ENCODE measurements at regions not wholly inside any gene's neighbourhood (a gene's known extent, or its start where the extent isn't known, plus 50 kb on each side); places are given as distances from the start of the nearest gene placed in this dataset.

DNA sequence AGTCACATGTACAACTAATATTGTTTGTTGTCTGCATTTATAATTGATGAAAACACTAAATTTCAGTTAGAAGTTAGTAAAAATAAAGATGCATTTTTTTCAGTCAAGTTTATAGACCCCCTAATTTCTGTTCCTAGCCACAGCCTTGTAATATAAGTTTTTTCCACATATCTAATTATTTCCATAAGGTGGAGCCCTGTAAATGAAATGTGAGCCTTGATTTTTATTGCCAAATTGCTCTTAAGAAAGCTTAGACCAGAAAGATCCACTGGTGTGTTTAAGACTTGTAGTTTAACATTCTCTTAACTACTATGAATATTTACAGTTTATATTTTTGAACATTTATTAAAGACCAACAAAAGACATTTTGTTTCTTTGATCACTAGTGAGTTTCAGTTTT, 322.1 kb upstream of the RGS6 start:
- H3K9me3 Mint-ChIP-seq: peaks cover 8% of the 10 kb centered on the region
- intact Hi-C loops (cut with micrococcal nuclease): no loop called here
- no peaks in the 10 kb centered on the region for H3K27me3 Mint-ChIP-seq (ENCODE audit: low read depth)
- no peak for DNase-seq (ENCODE audit: low spot score)
- H3K4me1 Mint-ChIP-seq (ENCODE audit: low read depth): peaks cover 22% of the 10 kb centered on the region
- H3K4me3 Mint-ChIP-seq (ENCODE audit: low read depth): no peak overlapping the region
- peaks cover 37% of the 10 kb centered on the region for H3K36me3 Mint-ChIP-seq (ENCODE audit: low read depth)
- no peak overlapping the region for H3K27ac Mint-ChIP-seq

DNA sequence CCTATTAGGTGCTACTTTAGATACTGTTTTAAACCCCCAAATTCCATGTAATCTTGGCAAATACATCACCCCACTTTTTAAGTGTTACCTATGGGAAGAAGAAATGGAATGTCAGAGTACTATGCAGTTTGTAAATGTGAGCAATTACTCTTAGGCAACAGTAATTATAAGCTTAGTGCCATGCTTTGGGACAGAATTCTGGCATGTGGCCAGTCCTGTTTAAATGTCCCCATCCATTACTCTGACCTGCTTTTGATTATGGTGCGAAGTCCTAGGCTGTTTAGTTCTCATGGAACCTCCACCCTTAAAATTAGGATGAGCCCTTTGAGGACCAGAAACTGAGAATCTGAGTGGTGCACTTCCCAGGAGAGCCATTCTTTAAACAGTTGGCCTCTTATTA, 321.4 kb upstream of the RGS6 start:
- H3K27me3 Mint-ChIP-seq (ENCODE audit: low read depth): no peaks in the 10 kb centered on the region
- peaks cover 23% of the 10 kb centered on the region for H3K4me1 Mint-ChIP-seq (ENCODE audit: low read depth)
- H3K4me3 Mint-ChIP-seq (ENCODE audit: low read depth): no peak overlapping the region
- peaks cover 34% of the 10 kb centered on the region for H3K36me3 Mint-ChIP-seq (ENCODE audit: low read depth)
- intact Hi-C loops (cut with micrococcal nuclease): no loop called here
- H3K27ac Mint-ChIP-seq: no peak overlapping the region
- H3K9me3 Mint-ChIP-seq: peaks cover 4% of the 10 kb centered on the region
- no peak for DNase-seq (ENCODE audit: low spot score)

DNA sequence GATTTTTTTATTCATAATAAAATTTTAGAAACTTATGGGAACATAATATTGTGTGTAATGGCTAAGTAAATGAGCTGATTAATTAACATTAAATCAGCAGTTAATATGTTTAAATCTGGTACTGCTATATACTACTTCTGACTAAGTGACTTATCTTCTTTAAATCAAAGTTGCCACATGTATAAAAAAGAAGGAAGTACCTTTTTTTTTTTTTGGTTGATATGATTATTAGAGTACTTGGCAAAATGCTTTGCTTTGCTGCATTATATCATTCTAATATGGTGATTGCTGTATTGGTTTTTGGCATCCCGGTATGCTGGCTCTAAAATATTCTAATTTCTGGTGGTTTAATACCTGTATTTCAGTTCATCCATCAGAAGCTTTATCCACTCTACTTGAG, 319.1 kb upstream of the RGS6 start:
- Mint-ChIP-seq H3K9me3 (peaks cover 4% of the 10 kb centered on the region), H3K27me3 (ENCODE audit: low read depth) (no peaks in the 10 kb centered on the region), H3K36me3 (ENCODE audit: low read depth) (peaks cover 22% of the 10 kb centered on the region), H3K4me3 (ENCODE audit: low read depth) (no peak overlapping the region), H3K27ac (no peak overlapping the region), H3K4me1 (ENCODE audit: low read depth) (peaks cover 18% of the 10 kb centered on the region)
- intact Hi-C loops (cut with micrococcal nuclease): no loop called here
- no peak for DNase-seq (ENCODE audit: low spot score)

DNA sequence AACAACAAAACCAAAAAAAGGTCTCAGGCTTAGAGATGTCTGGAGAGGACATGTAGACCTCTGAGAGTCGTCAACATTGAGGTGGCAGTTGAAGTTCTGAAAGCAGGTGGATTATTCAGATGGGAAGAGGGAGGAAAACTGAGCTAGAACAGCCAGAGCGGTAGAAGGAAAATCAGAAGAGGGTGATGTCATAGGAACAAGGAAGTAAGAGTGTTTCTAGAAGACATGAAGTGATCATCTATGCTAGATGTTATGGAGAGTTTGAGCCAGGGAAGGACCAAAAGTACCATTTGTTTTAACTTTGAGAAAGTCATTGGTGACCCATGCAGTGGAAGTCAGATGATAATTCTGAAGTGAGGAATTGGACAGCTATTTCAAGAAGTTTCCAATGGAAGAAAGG, 316.2 kb upstream of the RGS6 start:
- Mint-ChIP-seq H3K4me1 (ENCODE audit: low read depth) (peaks cover 18% of the 10 kb centered on the region), H3K4me3 (ENCODE audit: low read depth) (no peak overlapping the region), H3K36me3 (ENCODE audit: low read depth) (peaks cover 47% of the 10 kb centered on the region), H3K9me3 (peaks cover 4% of the 10 kb centered on the region), H3K27ac (no peak overlapping the region), H3K27me3 (ENCODE audit: low read depth) (no peaks in the 10 kb centered on the region)
- intact Hi-C loops (cut with micrococcal nuclease): no loop called here
- DNase-seq (ENCODE audit: low spot score): no peak

DNA sequence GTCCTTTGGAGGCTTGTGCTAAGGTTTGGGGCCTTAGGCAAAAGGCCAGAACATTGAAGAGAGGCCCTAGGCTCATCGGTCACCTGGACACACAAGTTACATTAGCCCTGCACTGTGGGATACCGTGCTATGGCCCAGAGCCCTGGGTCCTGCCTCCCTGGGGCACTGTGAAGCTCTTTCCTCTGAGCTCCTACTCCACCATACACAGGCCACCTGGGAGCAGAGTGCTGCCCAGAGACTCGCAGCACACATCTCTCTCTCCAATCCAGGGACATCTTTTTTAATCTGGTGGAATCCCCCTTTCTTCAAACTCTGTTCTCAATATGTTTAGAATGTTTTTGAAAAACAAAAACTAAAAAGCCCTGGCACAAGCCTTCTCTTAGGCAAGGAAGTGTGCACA, 314.2 kb upstream of the RGS6 start:
- Mint-ChIP-seq H3K36me3 (ENCODE audit: low read depth) (peaks cover 56% of the 10 kb centered on the region), H3K27me3 (ENCODE audit: low read depth) (no peaks in the 10 kb centered on the region), H3K27ac (no peak overlapping the region), H3K4me3 (ENCODE audit: low read depth) (no peak overlapping the region), H3K4me1 (ENCODE audit: low read depth) (peaks cover 22% of the 10 kb centered on the region), H3K9me3 (no peaks in the 10 kb centered on the region)
- intact Hi-C loops (cut with micrococcal nuclease): no loop called here
- DNase-seq (ENCODE audit: low spot score): no peak

- Mint-ChIP-seq H3K4me1 (ENCODE audit: low read depth) (peaks cover 22% of the 10 kb centered on the region), H3K27ac (no peak overlapping the region), H3K9me3 (no peaks in the 10 kb centered on the region), H3K36me3 (ENCODE audit: low read depth) (peaks cover 56% of the 10 kb centered on the region), H3K27me3 (ENCODE audit: low read depth) (no peaks in the 10 kb centered on the region), H3K4me3 (ENCODE audit: low read depth) (no peak overlapping the region)
- intact Hi-C loops (cut with micrococcal nuclease): no loop called here
- DNase-seq (ENCODE audit: low spot score): no peak
Measured at GRCh38 chr14:71618716-71619115, 313.5 kb upstream of the RGS6 start.

GRCh38 chr14:71619472-71619871, 312.8 kb upstream of the RGS6 start:
- Mint-ChIP-seq H3K36me3 (ENCODE audit: low read depth) (peaks cover 63% of the 10 kb centered on the region), H3K4me1 (ENCODE audit: low read depth) (peaks cover 24% of the 10 kb centered on the region), H3K27ac (no peak overlapping the region), H3K27me3 (ENCODE audit: low read depth) (no peaks in the 10 kb centered on the region), H3K4me3 (ENCODE audit: low read depth) (no peak overlapping the region), H3K9me3 (no peaks in the 10 kb centered on the region)
- DNase-seq (ENCODE audit: low spot score): no peak
- intact Hi-C loops (cut with micrococcal nuclease): no loop called here

GRCh38 chr14:71620401-71620800, 311.8 kb upstream of the RGS6 start:
- H3K27me3 Mint-ChIP-seq (ENCODE audit: low read depth): no peaks in the 10 kb centered on the region
- no peak overlapping the region for H3K4me3 Mint-ChIP-seq (ENCODE audit: low read depth)
- intact Hi-C loops (cut with micrococcal nuclease): no loop called here
- H3K9me3 Mint-ChIP-seq: no peaks in the 10 kb centered on the region
- peaks cover 22% of the 10 kb centered on the region for H3K4me1 Mint-ChIP-seq (ENCODE audit: low read depth)
- H3K36me3 Mint-ChIP-seq (ENCODE audit: low read depth): peaks cover 64% of the 10 kb centered on the region
- DNase-seq (ENCODE audit: low spot score): no peak
- no peak overlapping the region for H3K27ac Mint-ChIP-seq

DNA sequence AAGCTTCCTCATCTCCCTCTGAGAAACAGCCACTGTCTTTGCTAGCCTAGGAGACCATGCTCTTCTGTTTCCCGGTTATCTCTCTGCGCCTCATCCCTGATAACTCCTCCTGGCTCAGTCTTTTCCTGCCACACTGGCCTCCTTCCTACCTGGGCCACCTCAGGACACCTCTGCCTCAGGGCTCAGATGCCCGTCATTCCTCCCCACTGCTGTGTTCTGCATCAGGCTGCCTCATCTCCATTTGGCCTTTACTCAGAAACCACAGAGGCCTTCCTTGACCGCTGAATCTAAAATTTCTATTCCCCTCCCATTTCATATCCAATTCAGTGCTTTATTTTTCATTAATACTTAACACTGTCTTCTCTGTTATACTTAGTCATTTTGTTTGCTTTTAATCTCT, 311.0 kb upstream of the RGS6 start:
- no peaks in the 10 kb centered on the region for H3K9me3 Mint-ChIP-seq
- intact Hi-C loops (cut with micrococcal nuclease): no loop called here

GRCh38 chr14:71621980-71622605, 310.1 kb upstream of the RGS6 start:
- Mint-ChIP-seq H3K27me3 (ENCODE audit: low read depth) (no peaks in the 10 kb centered on the region), H3K9me3 (no peaks in the 10 kb centered on the region), H3K4me1 (ENCODE audit: low read depth) (peaks cover 9% of the 10 kb centered on the region), H3K36me3 (ENCODE audit: low read depth) (peaks cover 60% of the 10 kb centered on the region), H3K27ac (no peak overlapping the region), H3K4me3 (ENCODE audit: low read depth) (no peak overlapping the region)
- DNase-seq (ENCODE audit: low spot score): no peak
- intact Hi-C loops (cut with micrococcal nuclease): no loop called here

More for the DNA sequence above, 311.0 kb upstream of the RGS6 start:
- H3K27me3 Mint-ChIP-seq (ENCODE audit: low read depth): no peaks in the 10 kb centered on the region
- peaks cover 16% of the 10 kb centered on the region for H3K4me1 Mint-ChIP-seq (ENCODE audit: low read depth)
- peaks cover 60% of the 10 kb centered on the region for H3K36me3 Mint-ChIP-seq (ENCODE audit: low read depth)
- no peak overlapping the region for H3K27ac Mint-ChIP-seq
- no peak overlapping the region for H3K4me3 Mint-ChIP-seq (ENCODE audit: low read depth)
- no peak for DNase-seq (ENCODE audit: low spot score)

DNA sequence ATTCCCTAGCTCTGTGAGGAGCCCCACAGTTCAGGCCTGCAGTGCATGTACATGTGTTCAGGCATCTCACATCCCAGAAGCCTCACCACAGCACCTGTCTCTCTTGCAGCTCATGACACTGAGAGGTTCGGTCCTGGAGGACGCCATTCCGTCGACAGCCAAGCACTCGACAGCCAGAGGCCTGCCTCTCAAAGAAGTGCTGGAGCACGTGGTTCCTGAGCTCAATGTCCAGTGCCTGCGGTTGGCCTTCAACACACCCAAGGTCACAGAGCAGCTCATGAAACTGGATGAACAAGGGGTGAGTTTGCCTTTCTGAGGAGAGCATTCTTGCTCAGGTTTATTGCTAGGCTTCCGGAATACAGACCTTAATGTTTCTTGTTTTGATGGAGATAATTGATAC, 308.3 kb upstream of the RGS6 start:
- no peaks in the 10 kb centered on the region for H3K27me3 Mint-ChIP-seq (ENCODE audit: low read depth)
- peaks cover 9% of the 10 kb centered on the region for H3K4me1 Mint-ChIP-seq (ENCODE audit: low read depth)
- intact Hi-C loops (cut with micrococcal nuclease): no loop called here
- no peak overlapping the region for H3K27ac Mint-ChIP-seq
- no peaks in the 10 kb centered on the region for H3K9me3 Mint-ChIP-seq
- no peak for DNase-seq (ENCODE audit: low spot score)
- H3K36me3 Mint-ChIP-seq (ENCODE audit: low read depth): peaks cover 61% of the 10 kb centered on the region
- no peak overlapping the region for H3K4me3 Mint-ChIP-seq (ENCODE audit: low read depth)

DNA sequence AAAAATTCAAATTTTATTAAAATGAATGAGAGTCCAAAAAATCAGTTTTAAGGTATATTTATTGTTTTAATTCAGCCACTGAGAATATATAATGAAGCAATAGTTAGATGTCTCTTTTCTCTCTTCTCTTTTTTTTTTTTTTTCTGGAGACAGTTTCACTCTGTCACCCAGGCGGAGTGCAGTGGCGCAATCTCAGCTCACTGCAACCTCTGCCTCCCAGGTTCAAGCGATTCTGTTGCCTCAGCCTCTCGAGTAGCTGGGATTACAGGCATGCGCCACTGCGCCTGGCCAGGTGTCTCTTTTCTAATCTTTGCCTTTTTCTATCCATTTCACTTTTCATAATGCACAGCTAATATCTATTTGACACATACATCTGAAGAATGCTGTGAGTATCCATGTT, 307.1 kb upstream of the RGS6 start:
- H3K4me3 Mint-ChIP-seq (ENCODE audit: low read depth): no peak overlapping the region
- DNase-seq (ENCODE audit: low spot score): no peak
- intact Hi-C loops (cut with micrococcal nuclease): no loop called here
- H3K36me3 Mint-ChIP-seq (ENCODE audit: low read depth): peaks cover 58% of the 10 kb centered on the region
- H3K9me3 Mint-ChIP-seq: no peaks in the 10 kb centered on the region
- no peaks in the 10 kb centered on the region for H3K27me3 Mint-ChIP-seq (ENCODE audit: low read depth)
- peaks cover 9% of the 10 kb centered on the region for H3K4me1 Mint-ChIP-seq (ENCODE audit: low read depth)
- H3K27ac Mint-ChIP-seq: no peak overlapping the region

GRCh38 chr14:71625891-71626701, 306.1 kb upstream of the RGS6 start:
- Mint-ChIP-seq H3K4me1 (ENCODE audit: low read depth) (peaks cover 9% of the 10 kb centered on the region), H3K4me3 (ENCODE audit: low read depth) (no peak overlapping the region), H3K9me3 (peaks cover 3% of the 10 kb centered on the region), H3K36me3 (ENCODE audit: low read depth) (peaks cover 54% of the 10 kb centered on the region), H3K27ac (no peak overlapping the region), H3K27me3 (ENCODE audit: low read depth) (no peaks in the 10 kb centered on the region)
- DNase-seq (ENCODE audit: low spot score): no peak
- intact Hi-C loops (cut with micrococcal nuclease): no loop called here

All from activated T-helper 2 cell treated with anti-CD3 and anti-CD28 coated beads, Interferon-gamma antibody, Interleukin-2, Interleukin-4, amounts not matched to agents 10 μg/mL and 5 μg/mL and 100 μg/mL, durations not matched to agents 14 hours and 24 hours and 36 hours (primary cell).